HCT116 (cell line): ENCODE measurements at regions not wholly inside any gene's neighbourhood (a gene's known extent, or its start where the extent isn't known, plus 50 kb on each side); places are given as distances from the start of the nearest gene placed in this dataset.

ENCODE experiments used
- EZH2phosphoT487 ChIP-seq: fragments of 200-600 bp; IDR thresholded peaks from 2 replicates; pipeline ENCODE4 v1.6.1; 2018; ENCODE audit warnings: antibody characterized with exemption, borderline replicate concordance
- POLR2A ChIP-seq: IDR thresholded peaks from 2 replicates; pipeline ENCODE4 v1.7.0; 2011; ENCODE audit warnings: borderline replicate concordance; ENCODE audit not compliant: insufficient read depth, insufficient read length; ENCODE audit errors: extremely low read depth
- POLR2AphosphoS5 ChIP-seq: IDR thresholded peaks from 2 replicates; pipeline ENCODE4 v1.6.1; 2011; ENCODE audit warnings: mild to moderate bottlenecking, low read depth, low read length, moderate library complexity
- TF ChIP-seq, protein P1 (sequence below), 3 experiments: fragments of 200-600 bp in 1 of 3; sonication (generic) in 1 of 3; IDR thresholded peaks in 2 of 3; conservative IDR thresholded peaks in 1 of 3; 2 replicates each; pipeline ENCODE4 v1.5.1; 2012 to 2017; ENCODE audit warnings: low read depth in 2 of 3, low read length in 2 of 3, antibody characterized with exemption in 1 of 3, borderline replicate concordance in 1 of 3, control low read depth in 1 of 3, mild to moderate bottlenecking in 1 of 3, mixed read lengths in 1 of 3, mixed run types in 1 of 3, moderate library complexity in 1 of 3; ENCODE audit not compliant: insufficient read depth in 1 of 3
- TF ChIP-seq, protein P2 (sequence below): IDR thresholded peaks from 2 replicates; pipeline ENCODE4 v1.6.1; 2012

DNA sequence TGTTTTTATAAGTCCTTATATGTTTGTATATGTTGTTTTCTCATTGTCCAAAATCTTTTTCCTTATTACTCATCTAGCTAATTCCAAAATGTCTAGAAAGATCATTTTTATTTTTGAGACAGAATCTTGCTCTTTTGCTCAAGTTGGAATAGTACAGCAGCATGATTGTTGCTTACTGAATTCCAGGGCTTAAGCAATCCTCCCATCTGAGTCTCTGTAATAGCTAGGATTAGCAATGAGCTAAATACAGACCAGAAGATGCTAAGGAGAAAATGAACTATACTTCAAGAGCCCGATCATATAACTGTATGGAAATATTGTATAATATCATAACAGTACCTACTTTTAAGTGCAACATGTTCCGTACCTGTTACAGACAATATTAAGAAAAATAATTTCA lies 1027.0 kb downstream of the STIM2 start:
- TF ChIP-seq, protein P1, sequence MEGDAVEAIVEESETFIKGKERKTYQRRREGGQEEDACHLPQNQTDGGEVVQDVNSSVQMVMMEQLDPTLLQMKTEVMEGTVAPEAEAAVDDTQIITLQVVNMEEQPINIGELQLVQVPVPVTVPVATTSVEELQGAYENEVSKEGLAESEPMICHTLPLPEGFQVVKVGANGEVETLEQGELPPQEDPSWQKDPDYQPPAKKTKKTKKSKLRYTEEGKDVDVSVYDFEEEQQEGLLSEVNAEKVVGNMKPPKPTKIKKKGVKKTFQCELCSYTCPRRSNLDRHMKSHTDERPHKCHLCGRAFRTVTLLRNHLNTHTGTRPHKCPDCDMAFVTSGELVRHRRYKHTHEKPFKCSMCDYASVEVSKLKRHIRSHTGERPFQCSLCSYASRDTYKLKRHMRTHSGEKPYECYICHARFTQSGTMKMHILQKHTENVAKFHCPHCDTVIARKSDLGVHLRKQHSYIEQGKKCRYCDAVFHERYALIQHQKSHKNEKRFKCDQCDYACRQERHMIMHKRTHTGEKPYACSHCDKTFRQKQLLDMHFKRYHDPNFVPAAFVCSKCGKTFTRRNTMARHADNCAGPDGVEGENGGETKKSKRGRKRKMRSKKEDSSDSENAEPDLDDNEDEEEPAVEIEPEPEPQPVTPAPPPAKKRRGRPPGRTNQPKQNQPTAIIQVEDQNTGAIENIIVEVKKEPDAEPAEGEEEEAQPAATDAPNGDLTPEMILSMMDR (IDR thresholded peaks at IDR 0.05 in 2 of 3, conservative IDR thresholded peaks at IDR 0.05 in 1 of 3; ENCODE audit: borderline replicate concordance in 1 of 3, insufficient read depth in 1 of 3, low read depth in 2 of 3, low read length in 2 of 3): no peak
- TF ChIP-seq EZH2phosphoT487 (no peak), POLR2A (no peak), POLR2AphosphoS5 (no peak)
- TF ChIP-seq, protein P2, sequence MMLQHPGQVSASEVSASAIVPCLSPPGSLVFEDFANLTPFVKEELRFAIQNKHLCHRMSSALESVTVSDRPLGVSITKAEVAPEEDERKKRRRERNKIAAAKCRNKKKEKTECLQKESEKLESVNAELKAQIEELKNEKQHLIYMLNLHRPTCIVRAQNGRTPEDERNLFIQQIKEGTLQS: no peak
